Body of pancreas (tissue), 4 donors: ENCODE measurements at regions not wholly inside any gene's neighbourhood (a gene's known extent, or its start where the extent isn't known, plus 50 kb on each side); places are given as distances from the start of the nearest gene placed in this dataset.

Source experiments
- ATAC-seq: fragments of 150-250 bp; one replicate; pipeline ENCODE4 v1.9.1; 2016
- DNase-seq, 4 donors: peaks; one replicate each; pipeline ENCODE4 v3.0.0-alpha.2; 2019
- H3K27ac ChIP-seq, 4 donors: fragments of 200-600 bp; sonication (generic); 1 replicate in 3 of 4; 2 replicates in 1 of 4; pipeline versions ENCODE4 v1.5.1 to v1.6.1; 2016 to 2019; ENCODE audit warnings: mild to moderate bottlenecking in 1 of 4, mixed read lengths in 1 of 4, moderate library complexity in 1 of 4
- H3K27me3 ChIP-seq, 2 donors: fragments of 200-600 bp; sonication (generic); one replicate each; pipeline ENCODE4 v1.6.0; 2016; ENCODE audit warnings: mild to moderate bottlenecking in 1 of 2
- H3K36me3 ChIP-seq, 2 donors: fragments of 200-600 bp; sonication (generic); replicated peaks in 1 of 2; 2 replicates each; pipeline ENCODE4 v1.5.1; 2016; ENCODE audit warnings: low read depth in 2 of 2; ENCODE audit not compliant: insufficient read depth in 1 of 2
- H3K4me1 ChIP-seq: fragments of 200-600 bp; sonication (generic); one replicate; pipeline ENCODE4 v1.6.0; 2016
- H3K4me3 ChIP-seq, 2 donors: fragments of 200-600 bp; sonication (generic); 1 replicate in 1 of 2; 2 replicates in 1 of 2; pipeline ENCODE4 v1.5.1; 2016 to 2019
- H3K9me3 ChIP-seq, 3 donors: fragments of 200-600 bp; sonication (generic); 1 replicate in 2 of 3; 2 replicates in 1 of 3; pipeline ENCODE4 v1.5.1; 2016
- POLR2A ChIP-seq, 3 donors: fragments of 450-650 bp; IDR thresholded peaks; one replicate each; pipeline ENCODE4 v1.6.1; 2016; ENCODE audit warnings: antibody characterized with exemption in 3 of 3, mild to moderate bottlenecking in 2 of 3
- whole genome bisulfite sequencing, 2 donors: methylation state at CpG; one replicate each; pipeline ENCODE4 v1.1.5; 2017; 5-methylcytosine and 5-hydroxymethylcytosine counted together
- intact Hi-C: fragments of 100-400 bp; cut with DNase I; formaldehyde crosslinking; loops from one replicate; pipeline ENCODE4 v1.15.1; 2023
- TF ChIP-seq, protein P1 (sequence below), 7 experiments: fragments of 450-650 bp in 4 of 7; fragments of 200-600 bp in 3 of 7; sonication (generic) in 3 of 7; IDR thresholded peaks; one replicate each; pipeline ENCODE4 v1.5.1; 2016 to 2019; ENCODE audit warnings: antibody characterized with exemption in 7 of 7

DNA sequence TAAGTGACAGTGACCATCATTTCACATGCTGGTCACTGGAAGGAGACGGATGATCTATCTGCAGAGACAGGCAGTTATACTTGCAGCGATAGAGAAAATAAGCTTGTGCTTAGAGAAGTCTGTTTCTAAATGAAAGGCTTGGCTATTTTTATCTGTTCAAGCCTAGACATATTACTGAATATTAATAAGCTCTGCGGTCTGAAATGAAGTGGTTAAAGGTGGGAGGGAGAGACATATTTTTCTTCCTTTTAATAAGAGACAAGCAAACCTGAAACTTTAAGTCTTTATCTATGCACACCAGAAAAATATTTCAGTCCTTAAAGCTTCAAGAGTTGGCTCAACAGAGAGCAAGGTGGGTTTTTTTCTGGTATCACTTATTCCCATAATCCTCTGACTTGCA is 99.0 kb downstream of the CD200R1L start:
- intact Hi-C loops: no loop called here
- TF ChIP-seq, protein P1, sequence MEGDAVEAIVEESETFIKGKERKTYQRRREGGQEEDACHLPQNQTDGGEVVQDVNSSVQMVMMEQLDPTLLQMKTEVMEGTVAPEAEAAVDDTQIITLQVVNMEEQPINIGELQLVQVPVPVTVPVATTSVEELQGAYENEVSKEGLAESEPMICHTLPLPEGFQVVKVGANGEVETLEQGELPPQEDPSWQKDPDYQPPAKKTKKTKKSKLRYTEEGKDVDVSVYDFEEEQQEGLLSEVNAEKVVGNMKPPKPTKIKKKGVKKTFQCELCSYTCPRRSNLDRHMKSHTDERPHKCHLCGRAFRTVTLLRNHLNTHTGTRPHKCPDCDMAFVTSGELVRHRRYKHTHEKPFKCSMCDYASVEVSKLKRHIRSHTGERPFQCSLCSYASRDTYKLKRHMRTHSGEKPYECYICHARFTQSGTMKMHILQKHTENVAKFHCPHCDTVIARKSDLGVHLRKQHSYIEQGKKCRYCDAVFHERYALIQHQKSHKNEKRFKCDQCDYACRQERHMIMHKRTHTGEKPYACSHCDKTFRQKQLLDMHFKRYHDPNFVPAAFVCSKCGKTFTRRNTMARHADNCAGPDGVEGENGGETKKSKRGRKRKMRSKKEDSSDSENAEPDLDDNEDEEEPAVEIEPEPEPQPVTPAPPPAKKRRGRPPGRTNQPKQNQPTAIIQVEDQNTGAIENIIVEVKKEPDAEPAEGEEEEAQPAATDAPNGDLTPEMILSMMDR (IDR thresholded peaks at IDR 0.05): no peak
- Histone ChIP-seq H3K36me3 (no peaks in the 10 kb centered on the region), H3K27ac (no peak overlapping the region), H3K9me3 (no peaks in the 10 kb centered on the region), H3K4me1 (no peaks in the 10 kb centered on the region), H3K4me3 (no peak overlapping the region), H3K27me3 (no peaks in the 10 kb centered on the region)
- no peak for ATAC-seq
- 68 to 82% methylated on average over 3 of the region's 3 CpGs for WGBS, 2 donors
- no peak for DNase-seq

DNA sequence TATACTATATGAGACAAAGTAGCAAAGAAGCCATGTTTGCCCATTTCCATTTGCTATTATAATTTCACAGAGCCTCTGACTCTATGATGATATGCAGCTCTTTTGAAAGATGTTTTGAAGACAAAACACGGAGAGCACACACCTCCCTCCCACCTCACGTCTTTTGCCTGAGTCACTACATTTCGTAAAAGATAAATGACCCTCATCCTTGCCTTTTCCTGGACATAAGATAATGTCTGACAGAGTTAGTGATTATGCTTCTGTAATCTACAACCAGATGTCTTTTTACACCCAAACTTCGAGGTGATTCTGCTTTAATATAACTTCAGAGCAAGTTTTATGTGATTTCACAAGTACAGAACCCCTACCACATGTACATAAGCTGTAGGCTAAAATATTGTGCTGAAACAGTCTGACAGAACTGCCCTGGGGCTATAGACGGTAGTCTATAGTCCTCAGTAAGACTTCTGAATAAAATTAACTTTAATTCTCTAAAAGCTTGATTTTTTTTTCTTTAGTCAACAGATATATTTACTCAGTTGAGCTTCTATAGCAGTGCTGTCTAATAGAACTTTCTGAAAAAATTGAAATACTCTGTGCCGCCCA is 99.9 kb downstream of the CD200R1L start:
- Histone ChIP-seq H3K4me1 (no peaks in the 10 kb centered on the region), H3K27ac (no peak overlapping the region), H3K36me3 (no peaks in the 10 kb centered on the region), H3K9me3 (no peaks in the 10 kb centered on the region), H3K27me3 (no peaks in the 10 kb centered on the region), H3K4me3 (no peak overlapping the region)
- TF ChIP-seq, protein P1 (IDR thresholded peaks at IDR 0.05): no peak
- TF ChIP-seq POLR2A (IDR thresholded peaks at IDR 0.05): no peak
- no peak for DNase-seq
- WGBS, 2 donors: 42 to 51% methylated on average over 6 of the region's 6 CpGs
- intact Hi-C loops: no loop called here
- ATAC-seq: no peak

DNA sequence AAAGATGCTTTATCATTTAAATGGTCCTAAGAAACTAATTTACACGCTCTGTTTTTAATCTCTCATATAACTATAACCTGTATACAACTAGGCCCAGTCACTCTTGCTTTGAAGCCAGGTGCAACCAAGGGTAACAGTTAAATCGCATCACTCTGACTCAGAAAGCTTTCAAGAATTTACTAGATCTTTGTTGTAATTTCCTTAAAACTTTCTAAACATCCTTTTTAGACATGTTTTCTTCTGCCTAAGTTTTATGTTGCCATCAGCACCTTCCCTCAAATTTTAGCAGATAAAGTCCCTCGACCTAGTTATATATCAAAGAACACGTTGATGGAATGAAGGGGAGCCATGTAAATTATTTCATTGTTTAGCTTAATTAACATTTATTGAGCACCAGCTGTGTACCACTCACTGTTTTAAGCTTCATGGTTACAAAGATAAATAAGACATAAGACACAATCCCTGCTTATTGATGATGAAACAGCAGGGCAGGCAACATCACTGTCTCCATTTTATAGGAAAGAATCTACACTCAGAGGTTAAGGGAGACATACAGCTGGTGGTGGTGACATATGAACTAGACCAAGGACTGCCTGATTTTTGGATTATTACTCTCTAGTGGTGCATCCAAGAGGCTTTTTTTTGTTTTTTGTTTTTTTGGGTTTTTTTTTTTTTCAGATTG is 101.0 kb downstream of the CD200R1L start:
- H3K27ac ChIP-seq: no peak overlapping the region
- no peak overlapping the region for H3K4me3 ChIP-seq
- TF ChIP-seq POLR2A (IDR thresholded peaks at IDR 0.05): no peak
- TF ChIP-seq, protein P1 (IDR thresholded peaks at IDR 0.05): no peak
- no peaks in the 10 kb centered on the region for H3K27me3 ChIP-seq
- no peaks in the 10 kb centered on the region for H3K9me3 ChIP-seq
- H3K4me1 ChIP-seq: no peaks in the 10 kb centered on the region
- DNase-seq: no peak
- 57 to 89% methylated on average over 4 of the region's 4 CpGs for WGBS, 2 donors
- H3K36me3 ChIP-seq: no peaks in the 10 kb centered on the region
- no peak for ATAC-seq
- intact Hi-C loops: no loop called here

DNA sequence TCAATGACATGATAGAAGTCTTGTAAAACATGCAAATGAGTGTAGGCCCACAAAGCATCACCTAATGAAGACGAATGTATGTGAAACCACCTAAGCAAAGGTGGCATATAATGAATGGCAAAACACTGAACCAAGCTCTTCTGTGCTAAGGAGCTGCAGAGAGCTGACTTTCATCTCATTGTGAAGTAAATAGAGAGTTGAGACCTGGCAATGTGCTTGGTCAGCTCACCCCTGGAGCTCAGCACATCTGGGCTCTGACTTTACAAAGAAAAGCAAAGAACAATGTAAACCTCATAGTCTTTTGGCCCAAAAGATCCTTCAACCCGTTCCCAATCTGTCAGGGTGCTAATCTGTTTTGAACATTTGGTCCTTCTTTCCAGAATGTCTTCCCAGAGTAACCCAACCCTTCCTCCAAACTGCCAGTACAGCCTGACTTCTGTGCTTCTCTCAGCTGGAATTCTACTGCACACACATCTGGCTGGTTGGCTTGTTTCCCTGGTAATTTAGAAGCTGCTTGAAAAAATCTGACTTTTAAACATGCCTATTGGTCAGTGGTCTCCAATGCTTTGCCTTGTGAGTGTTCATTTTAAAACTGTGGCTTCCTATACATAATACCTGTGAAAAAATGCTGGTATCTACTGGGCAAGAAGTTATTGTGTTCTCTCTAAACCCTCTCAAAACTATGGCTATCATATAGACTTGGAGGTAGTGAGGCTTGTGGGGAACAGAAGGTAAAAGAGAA is 101.7 kb downstream of the CD200R1L start:
- H3K4me3 ChIP-seq: no peak overlapping the region
- no peaks in the 10 kb centered on the region for H3K9me3 ChIP-seq
- DNase-seq (no peak), ATAC-seq (no peak)
- no peaks in the 10 kb centered on the region for H3K4me1 ChIP-seq
- 35 to 37% methylated on average over 2 of the region's 2 CpGs for WGBS, 2 donors
- H3K27me3 ChIP-seq: no peaks in the 10 kb centered on the region
- TF ChIP-seq POLR2A (IDR thresholded peaks at IDR 0.05): no peak
- TF ChIP-seq, protein P1 (IDR thresholded peaks at IDR 0.05): no peak
- H3K36me3 ChIP-seq: no peaks in the 10 kb centered on the region
- intact Hi-C loops: no loop called here
- no peak overlapping the region for H3K27ac ChIP-seq
